ENCODE measurements at regions not wholly inside any gene's neighbourhood (a gene's known extent, or its start where the extent isn't known, plus 50 kb on each side); places are given as distances from the start of the nearest gene placed in this dataset.

DNA sequence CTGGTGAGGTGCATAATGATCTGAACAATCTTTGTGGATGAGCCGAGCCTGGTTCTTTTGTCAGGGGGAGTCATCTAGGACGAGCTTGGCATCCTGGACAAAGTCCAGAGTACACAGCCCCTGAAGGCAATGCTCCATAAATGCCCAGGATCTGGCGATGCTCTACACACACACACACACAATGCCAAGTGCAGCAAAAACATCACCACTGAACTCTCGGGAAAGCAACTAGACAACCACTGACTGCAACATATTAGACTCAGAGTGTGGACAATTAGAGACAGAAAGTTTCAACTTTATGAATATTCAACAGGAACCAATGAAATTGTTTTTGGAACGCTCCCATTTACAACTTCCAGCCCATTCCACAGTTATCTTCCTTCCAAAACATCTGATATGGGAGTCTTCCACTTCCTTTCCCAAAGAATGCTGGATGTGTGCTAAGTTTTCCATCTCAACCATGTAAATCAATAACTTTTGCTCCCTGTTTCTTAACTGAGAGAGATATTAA lies 227.6 kb upstream of the ANKRD55 start:
- no peak for DNase-seq (ENCODE audit: low read depth)

- no peak for DNase-seq (ENCODE audit: low read depth)
Observed at GRCh38 chr5:56460195-56460546, 227.0 kb upstream of the ANKRD55 start.

- DNase-seq (ENCODE audit: low read depth) = no peak
Observed at GRCh38 chr5:56459394-56460194, 226.5 kb upstream of the ANKRD55 start.

DNA sequence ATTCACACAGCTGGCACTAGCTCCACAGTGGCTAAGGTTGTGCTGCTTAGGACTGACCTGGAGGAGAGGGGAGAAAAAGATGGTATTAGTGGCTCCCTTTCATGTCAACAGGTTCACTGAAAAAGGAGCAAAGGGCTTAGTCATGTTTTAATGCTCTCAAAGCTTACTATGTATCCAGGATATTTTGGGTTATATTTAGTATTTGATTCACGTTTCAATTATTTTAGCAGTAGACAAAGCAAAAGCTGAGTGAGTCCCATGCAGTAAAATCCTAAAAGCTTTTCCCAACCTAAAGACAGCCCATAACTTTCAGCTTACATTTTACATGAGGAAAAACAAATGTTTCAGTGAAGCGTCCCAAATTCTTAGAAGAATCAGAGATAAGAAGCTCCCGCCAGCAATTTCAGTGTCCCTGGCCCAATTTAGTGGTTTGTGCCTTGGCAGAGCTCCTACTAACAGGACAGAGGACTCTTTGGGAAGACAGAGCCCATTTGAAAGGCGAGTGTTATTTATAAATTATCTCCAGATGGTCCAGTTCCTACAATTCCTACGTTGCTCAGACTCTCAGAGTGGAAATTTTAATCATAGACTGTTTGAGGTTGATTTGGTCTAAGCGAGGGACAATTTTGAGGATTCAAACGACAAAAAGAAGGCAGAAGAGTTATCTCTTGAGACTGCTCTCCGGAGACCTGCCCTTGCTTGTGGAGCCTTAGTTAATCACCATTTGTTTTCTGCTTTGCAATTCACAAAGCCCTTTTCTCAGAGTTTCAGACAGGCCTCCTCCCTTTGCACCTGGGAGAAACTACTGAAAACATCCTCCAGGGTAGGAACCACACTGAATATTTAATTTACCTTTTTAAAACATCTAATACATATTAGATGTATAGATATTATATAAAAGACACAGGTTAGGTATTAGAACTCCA lies 225.0 kb upstream of the ANKRD55 start:
- DNase-seq (ENCODE audit: low read depth) = no peak

- DNase-seq (ENCODE audit: low read depth) = no peak
Observed at GRCh38 chr5:56456002-56456401, 222.9 kb upstream of the ANKRD55 start.

GRCh38 chr5:56455417-56455816 lies 222.3 kb upstream of the ANKRD55 start:
- DNase-seq (ENCODE audit: low read depth) = no peak

DNA sequence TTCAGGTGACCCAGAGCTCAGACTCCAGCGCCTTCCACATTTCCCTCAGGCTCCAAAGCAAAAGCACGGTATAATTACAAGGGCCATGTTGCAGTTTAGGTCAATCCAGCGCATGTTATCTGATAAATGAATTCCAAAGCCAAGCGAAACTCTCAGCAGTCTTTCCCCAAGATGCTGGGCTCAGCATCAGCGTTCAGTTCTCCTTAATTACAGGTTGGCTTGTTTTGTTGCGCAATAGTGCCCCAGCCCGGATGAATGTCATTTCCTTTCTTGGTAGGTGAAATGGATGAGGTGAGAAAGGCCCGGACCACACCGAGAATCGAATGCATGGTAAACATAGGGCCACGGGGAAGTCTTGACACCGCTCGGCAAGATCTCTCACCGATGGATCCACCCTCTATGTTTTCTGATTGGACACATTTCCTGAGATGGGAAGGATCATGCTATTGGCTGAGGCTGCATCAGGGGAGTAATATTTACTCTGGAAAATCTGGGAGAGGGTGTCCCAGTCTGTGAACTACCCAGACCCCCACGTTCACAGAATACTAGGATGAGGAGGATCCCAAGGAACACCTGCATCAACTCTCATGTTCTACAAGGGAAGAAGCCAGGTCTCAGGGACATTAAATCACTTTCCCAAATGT lies 221.2 kb upstream of the ANKRD55 start:
- DNase-seq (ENCODE audit: low read depth) = no peak

GRCh38 chr5:56451742-56452141 lies 218.6 kb upstream of the ANKRD55 start:
- no peak for DNase-seq (ENCODE audit: low read depth)

DNA sequence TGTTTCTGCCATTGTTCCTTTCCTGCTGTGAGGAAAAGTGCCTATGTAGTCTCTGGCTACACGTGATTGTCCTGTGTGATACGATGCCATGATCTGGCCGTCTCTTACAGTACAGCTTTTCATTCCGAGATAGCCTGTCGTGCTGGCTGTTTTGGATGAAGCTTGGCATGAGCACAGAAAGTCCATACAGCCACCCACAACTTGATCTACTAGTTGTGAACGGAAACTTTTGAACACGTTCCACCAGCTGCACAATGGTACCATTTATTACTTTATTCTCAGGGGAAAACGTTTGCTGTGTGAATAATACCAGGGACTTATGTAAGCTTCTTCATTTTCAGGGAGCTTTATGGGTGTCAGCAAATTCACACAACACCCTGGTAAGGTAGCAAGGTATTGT lies 217.6 kb upstream of the ANKRD55 start:
- no peak for DNase-seq (ENCODE audit: low read depth)

DNA sequence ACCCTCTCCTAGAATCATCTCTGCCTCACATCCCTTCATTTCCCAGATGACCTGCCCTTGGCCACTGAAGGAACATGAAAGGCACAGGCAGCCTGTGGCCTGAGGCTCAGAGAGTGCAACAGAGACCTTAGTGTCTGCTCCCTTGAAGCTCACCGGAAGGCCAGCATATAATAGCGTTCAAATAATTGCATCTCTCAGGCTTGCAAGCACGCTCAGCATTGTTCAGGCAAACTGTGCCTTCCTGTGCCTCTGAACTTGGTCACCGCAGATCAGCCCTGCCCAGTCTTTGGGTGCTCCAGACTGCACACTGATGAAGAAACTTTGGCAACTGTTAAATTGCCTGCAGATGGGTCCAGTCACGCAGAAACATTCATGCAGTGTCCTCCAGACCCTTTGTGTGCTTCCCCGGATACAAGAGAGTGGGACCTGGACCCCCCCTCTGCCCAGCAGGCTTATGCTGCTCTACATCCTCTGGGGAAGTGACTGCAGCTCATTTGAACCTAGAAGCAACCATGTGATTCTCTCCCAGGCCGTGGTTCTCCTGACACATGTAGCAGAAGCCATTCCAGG lies 216.0 kb upstream of the ANKRD55 start:
- DNase-seq (ENCODE audit: low read depth) = no peak

- DNase-seq (ENCODE audit: low read depth) = no peak
Observed at GRCh38 chr5:56447656-56448055, 214.5 kb upstream of the ANKRD55 start.

- no peak for DNase-seq (ENCODE audit: low read depth)
Observed at GRCh38 chr5:56447232-56447631, 214.1 kb upstream of the ANKRD55 start.

DNA sequence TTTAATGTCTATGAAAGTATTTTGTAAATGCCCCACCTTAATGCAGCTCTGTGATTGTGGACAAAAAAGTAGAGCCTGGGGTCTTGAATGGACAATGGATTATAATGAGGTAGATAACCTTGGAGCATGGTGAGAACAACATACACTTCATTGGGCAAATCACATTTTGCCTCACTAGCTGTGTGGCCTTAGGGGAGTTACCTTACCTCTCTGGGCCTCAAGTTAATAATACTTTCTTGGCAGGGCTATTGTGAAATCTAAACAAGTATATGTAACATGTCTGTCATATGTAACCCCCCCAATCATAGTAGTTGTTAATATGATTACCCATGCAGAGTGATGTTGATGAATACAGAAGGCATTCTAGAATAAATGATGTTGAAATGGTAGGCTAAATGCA lies 213.6 kb upstream of the ANKRD55 start:
- DNase-seq (ENCODE audit: low read depth) = no peak

DNA sequence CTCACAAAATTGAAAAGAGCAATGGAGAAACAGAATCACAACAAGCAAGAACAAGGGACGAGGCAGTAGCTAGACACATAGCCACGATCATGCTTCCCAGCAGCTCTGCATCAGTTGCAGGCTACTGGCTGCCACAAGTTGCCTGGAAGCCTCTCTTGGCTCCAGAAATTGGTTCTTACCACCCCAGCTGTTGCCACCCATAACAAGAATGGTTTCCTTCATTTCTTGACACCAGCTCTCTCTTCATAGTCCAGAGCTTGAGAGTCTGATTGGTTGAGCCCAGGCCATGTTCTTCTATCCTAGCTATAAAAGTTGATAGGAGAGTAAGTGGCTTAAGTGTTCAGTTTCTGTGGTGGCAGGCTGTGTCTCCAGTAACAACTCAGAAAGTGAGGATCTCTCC lies 210.7 kb upstream of the ANKRD55 start:
- no peak for DNase-seq (ENCODE audit: low read depth)

DNA sequence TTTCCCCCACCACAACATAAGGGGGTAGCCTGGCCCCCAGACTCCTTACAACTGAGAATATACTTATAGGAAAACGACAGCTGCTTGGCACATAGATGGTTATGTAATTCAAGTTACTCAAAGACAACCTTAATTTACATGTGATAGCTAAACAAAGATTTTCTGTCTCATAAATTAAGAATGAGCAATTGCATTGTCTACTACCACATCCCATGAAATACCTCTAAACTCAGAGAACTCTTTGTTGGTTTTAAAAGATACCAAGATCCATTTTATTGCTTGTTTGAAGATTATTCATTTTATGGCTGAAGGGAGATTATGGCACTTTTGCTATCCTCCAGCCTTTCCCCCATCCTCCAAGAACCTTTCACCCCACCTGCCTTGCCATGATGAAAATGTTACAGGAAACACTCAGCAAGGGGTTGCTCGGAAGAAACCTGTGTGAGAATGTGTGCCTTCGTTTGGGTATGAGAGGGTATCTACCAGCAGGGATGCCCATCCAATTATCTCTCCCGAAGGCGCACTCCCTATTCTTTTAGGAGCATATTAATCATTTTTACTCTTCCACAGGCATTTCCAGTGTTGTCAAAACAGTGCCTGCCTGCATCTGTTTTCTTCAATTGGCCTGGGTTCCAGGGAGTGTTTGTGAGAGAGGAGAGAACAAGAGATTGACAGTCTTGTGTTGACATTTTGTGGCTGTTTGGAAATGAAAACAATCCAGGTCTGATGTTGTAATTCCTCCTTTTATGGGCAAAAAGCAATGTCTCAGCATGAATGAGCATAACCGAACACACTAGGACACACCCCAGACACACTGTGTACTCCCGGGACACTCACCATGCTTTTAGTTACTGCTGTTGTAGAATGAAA lies 208.0 kb upstream of the ANKRD55 start:
- DNase-seq (ENCODE audit: low read depth) = peak; percentile 29

DNA sequence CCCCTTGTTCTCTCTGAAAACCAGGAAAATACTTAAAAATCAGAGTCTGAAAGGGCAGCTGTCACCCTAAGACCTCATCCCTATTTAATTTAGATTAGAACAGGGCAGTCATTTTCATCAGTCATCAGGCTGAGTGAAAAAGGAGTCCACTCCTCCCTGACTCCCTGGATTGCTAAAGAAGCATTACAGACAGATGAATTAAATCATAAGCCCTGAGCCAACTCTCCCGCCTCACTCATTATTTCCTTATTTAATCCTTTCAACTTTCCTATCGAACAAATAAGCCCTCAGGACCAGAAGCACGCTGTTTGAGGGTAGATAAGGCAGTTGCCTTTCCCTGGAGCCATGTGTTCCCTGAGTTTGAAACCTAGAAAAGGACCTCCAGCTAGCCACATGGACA lies 201.9 kb upstream of the ANKRD55 start:
- no peak for DNase-seq (ENCODE audit: low read depth)

DNA sequence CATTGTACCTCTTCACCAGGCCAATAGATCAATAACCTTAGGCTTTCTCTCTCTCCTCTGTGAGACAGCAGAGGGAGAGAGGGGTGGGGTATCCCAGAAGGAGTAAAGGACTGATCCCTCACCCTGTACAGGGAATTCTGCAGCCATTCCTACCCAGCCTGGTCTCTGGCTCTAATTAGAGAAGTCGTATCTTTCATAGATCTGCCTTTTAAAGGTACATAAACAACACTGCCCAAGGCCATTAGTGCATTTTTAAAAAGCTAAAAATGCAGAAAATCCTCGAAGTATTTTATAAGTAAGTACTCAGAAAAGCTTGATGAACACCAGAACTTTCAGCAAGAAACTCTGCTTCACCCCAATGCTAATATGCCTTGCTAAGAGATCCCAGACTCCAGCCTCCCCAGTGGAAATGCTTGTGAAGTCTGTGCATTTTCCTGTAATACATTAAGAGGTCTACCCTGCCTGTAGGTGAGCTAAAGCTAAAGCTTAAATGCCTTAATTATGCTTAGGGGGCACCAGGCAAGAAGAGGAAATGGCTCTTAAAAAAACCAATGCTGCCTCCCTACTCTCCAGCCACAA lies 200.0 kb upstream of the ANKRD55 start:
- DNase-seq (ENCODE audit: low read depth) = no peak

DNA sequence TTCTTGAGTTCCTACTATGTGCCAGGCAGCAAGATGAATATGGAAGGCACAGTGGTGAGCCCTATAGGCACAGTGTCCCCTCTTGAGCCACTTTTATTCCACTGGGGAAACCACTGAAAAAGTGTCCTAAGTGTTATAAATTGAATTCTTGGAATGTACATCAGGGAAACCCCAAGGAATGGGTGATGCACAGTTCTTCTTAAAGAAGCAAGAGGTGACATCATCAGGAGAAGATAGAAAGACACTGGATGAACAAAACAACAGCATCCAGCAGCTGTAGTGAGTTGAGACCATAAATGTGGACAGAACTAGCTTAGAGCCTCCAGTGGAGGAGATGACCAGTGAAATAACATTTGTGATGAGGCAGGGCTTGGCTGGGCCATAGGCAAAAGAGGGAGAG lies 199.2 kb upstream of the ANKRD55 start:
- no peak for DNase-seq (ENCODE audit: low read depth)

DNA sequence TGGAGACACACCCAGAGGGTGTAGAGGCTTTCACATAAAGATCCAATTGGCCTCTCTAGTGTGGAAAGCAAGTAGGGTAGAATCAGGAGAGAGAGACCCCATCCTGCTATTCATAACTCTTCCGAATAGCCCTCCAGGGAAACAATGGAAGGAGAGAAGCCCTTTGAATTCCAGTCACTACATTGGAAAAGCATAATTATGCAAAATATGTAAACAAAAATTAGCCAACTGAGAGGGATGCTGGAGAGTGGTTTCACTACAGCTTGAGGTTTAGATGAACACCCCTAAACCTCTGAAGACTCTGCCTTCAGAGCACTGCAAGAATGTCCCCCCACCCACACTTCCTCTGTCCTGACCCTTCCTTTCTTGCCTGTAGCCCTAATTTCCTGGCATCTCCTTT lies 197.3 kb upstream of the ANKRD55 start:
- no peak for DNase-seq (ENCODE audit: low read depth)

GRCh38 chr5:56429110-56429561 lies 196.0 kb upstream of the ANKRD55 start:
- DNase-seq (ENCODE audit: low read depth) = no peak

GRCh38 chr5:56426693-56427092 lies 193.6 kb upstream of the ANKRD55 start:
- no peak for DNase-seq (ENCODE audit: low read depth)

Data from Daoy (cell line).